Middle frontal gyrus (tissue), 1 donor: ENCODE measurements at regions not wholly inside any gene's neighbourhood (a gene's known extent, or its start where the extent isn't known, plus 50 kb on each side); places are given as distances from the start of the nearest gene placed in this dataset.
"Not testable (repeated sequence)": the region's sequence is repeated elsewhere in the genome, so short reads cannot be mapped to it uniquely, and the experiment has no call there.

ENCODE experiments used
- DNase-seq: peaks from one replicate; pipeline ENCODE4 v3.0.0-alpha.2; 2015; ENCODE audit warnings: low spot score; ENCODE audit errors: extremely low spot score

- not testable (repeated sequence) for DNase-seq
Observed at GRCh38 chr15:88965097-88965496, 51.9 kb upstream of the MFGE8 start.

- DNase-seq, result no peak
Observed at GRCh38 chr15:88970232-88970631, 57.1 kb upstream of the MFGE8 start.

- no peak for DNase-seq
Observed at GRCh38 chr15:88974392-88974791, 61.2 kb upstream of the MFGE8 start.

- no peak for DNase-seq
Observed at GRCh38 chr15:88975891-88976290, 62.7 kb upstream of the MFGE8 start.

GRCh38 chr15:88976656-88977055, 63.5 kb upstream of the MFGE8 start:
- no peak for DNase-seq

- DNase-seq, result no peak
Observed at GRCh38 chr15:88979674-88980073, 66.5 kb upstream of the MFGE8 start.

- no peak for DNase-seq
Observed at GRCh38 chr15:88980498-88980897, 67.3 kb upstream of the MFGE8 start.

GRCh38 chr15:88981244-88982215, 68.4 kb upstream of the MFGE8 start:
- no peak for DNase-seq

- no peak for DNase-seq
Observed at GRCh38 chr15:88982304-88982945, 69.2 kb upstream of the MFGE8 start.

- no peak for DNase-seq
Observed at GRCh38 chr15:88982946-88983342, 69.8 kb upstream of the MFGE8 start.

GRCh38 chr15:88983861-88984429, 70.8 kb upstream of the MFGE8 start:
- DNase-seq, result no peak

GRCh38 chr15:88985547-88986393, 72.6 kb upstream of the MFGE8 start:
- no peak for DNase-seq

- no peak for DNase-seq
Observed at GRCh38 chr15:88986949-88987590, 73.9 kb upstream of the MFGE8 start.

- no peak for DNase-seq
Observed at GRCh38 chr15:88987591-88987933, 74.4 kb upstream of the MFGE8 start.

GRCh38 chr15:88987934-88988671, 74.9 kb upstream of the MFGE8 start:
- no peak for DNase-seq

- DNase-seq, result no peak
Observed at GRCh38 chr15:88989578-88989977, 76.4 kb upstream of the MFGE8 start.

- no peak for DNase-seq
Observed at GRCh38 chr15:88990185-88990679, 77.1 kb upstream of the MFGE8 start.

- no peak for DNase-seq
Observed at GRCh38 chr15:88992216-88992615, 79.0 kb upstream of the MFGE8 start.

- no peak for DNase-seq
Observed at GRCh38 chr15:88992912-88993376, 79.8 kb upstream of the MFGE8 start.

GRCh38 chr15:88993662-88994061, 80.5 kb upstream of the MFGE8 start:
- DNase-seq, result no peak
